Activated gamma-delta T cell (primary cell): ENCODE measurements at regions not wholly inside any gene's neighbourhood (a gene's known extent, or its start where the extent isn't known, plus 50 kb on each side); places are given as distances from the start of the nearest gene placed in this dataset.

ENCODE experiments used
- DNase-seq: peaks from one replicate; lab custom pipeline; 2025; lab: John Stamatoyannopoulos, UW

DNA sequence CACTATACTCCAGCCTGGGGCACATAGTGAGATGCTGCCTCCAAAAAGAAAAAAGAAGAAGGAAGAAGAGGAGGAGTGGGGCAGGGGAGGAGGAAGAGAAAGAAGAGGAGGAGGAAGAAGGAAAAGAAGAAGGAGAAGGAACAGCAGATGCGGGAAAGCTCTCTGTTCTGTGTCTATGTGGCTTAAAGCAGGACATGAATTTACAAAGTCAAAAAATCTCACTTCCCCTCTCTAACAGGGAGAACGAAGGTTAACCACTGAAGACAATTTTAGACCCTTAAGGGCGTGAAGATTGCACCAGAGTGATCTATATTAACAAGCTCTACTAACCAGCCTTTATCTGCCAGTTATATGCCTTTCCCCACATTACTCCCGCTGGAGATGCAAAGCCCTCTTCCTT lies 258.9 kb downstream of the METTL4 start:
- no peak for DNase-seq

DNA sequence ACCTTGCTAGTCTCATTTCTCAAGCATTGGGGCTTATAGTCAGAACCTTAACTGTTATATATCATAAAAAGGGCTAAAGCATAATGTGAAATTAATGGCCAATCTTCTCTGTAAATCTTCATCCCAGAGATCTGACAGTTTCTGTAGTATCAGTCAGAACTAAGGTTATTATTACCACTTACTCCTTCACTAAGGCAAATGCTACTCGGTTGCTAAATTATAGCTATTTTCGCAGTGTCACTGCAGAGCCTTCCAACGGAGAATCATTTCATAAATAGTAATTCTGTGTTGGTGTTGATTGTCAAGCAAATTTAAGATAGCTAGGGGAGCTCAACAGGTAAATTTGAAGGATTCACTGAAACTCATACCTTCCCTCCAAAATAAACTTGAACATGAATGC lies 258.0 kb downstream of the METTL4 start:
- DNase-seq: no peak

GRCh38 chr18:2316082-2316750 lies 255.1 kb downstream of the METTL4 start:
- DNase-seq: no peak

DNA sequence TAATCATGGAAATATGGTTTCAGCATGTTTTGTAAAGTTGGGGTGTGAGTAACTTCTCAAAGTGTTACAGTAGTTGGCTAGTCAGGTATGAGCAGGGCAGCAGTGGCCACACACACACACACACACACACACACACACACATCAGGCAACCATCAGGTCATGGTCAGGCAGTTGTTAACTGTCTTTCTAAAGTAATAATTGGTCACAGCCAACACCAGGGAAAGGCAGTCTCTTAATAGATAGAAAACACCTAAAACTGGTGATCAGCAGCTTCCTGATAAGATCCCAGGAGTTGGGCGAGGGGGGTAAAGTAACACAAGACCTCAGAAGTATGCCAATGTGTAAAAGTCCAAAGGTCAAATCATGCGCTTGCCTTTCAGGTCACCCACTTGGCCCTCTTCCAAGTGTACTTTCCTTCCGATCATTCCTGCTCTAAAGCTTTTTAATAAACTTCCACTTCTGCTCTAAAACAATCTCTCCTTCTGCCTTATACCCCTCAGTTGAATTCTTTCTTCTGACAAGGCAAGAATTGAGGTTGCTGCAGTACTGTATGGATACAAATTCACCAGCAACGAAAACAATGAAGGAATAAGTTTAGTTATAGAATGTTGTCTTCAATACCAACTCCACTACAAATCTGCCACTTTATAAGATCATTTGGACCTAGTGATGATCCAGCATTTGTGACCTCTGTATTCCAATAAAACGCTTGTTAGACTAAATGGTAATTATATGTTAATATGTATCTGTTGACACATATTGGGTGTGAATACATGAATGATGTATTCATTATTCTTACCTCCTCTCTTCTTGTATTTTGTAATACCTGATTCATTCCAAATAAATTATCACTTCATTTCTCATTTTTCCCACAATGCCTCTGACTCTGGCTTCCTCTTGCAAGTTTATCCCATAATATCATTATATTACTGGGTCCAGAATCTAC lies 254.3 kb downstream of the METTL4 start:
- DNase-seq: no peak

DNA sequence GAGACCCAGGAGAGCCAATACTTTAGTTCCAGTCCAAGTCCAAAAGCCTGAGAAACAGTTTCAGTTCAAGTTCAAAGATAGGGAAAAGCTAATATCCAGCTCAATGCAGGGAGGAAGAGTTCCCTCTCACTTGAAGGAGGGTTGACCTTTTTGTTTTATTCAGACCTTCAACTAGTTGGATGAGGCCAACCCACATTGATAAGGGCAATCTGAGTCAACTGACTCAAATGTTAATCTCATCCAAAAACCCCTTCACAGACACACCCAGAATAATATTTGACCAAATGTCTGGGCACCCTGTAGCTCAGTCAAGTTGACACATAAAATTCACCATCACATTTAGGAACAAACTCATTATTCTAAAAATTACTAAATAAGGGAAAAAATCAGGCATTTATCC lies 246.8 kb downstream of the METTL4 start:
- DNase-seq: no peak

GRCh38 chr18:2325308-2325849 lies 245.9 kb downstream of the METTL4 start:
- no peak for DNase-seq

DNA sequence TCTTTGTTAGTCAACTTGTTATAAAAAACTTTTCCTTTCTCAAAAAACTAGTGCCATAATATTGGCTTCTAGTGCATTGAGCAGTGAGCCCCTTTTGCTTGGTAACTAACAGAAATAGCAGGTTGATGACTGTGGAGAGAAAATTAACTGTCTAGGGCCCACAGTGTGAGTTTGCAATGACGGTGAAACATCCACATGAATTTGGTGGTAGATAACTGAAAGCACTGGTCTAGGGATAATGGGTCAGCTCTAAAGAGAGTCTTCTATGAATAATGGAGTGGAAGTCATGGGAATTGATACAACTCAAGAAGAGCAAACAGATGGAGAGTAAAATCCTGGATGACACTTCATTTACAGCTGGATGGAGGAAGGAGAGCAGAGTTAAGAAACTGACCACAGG lies 245.4 kb downstream of the METTL4 start:
- DNase-seq: no peak

DNA sequence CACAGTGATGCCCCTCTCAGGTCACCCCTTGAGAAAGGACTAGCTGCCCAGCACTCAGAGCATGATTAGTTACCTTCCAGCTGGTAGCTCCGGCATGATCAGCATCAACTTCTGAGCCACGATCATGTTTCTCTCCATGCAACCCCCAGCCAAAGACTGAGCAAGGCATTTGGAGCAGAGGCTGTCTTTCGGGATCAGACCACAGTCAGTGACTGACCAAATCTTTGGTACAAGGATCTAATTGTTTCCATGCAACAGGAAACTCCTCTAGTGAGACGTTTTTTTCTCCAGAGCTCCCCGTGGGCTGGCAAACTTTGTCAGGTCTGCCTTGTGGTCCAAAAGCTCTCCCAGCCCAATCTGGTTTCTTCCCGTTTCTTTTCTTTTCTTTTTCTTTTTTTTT lies 244.3 kb downstream of the METTL4 start:
- DNase-seq: no peak

- no peak for DNase-seq
Measured at GRCh38 chr18:2330764-2331163, 240.5 kb downstream of the METTL4 start.

DNA sequence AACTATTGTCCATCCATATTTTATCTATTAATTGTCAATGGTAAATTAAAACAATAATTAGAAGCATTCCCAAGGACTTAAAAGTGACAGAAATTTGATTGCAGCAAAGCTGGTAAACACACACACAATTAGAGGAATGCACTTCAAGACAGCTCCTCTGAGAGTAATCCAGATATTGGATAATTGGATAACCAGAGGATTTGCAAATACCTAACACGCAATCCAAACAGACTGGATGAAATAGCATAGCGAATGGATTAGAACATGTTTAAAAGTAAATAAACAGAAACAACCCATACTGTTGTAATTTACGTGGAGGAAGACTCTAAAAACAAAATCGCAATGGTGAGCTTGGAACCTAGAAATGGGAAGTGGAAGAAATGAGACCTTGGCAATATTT lies 239.8 kb downstream of the METTL4 start:
- no peak for DNase-seq

GRCh38 chr18:2336690-2337392 lies 234.5 kb downstream of the METTL4 start:
- DNase-seq: no peak

DNA sequence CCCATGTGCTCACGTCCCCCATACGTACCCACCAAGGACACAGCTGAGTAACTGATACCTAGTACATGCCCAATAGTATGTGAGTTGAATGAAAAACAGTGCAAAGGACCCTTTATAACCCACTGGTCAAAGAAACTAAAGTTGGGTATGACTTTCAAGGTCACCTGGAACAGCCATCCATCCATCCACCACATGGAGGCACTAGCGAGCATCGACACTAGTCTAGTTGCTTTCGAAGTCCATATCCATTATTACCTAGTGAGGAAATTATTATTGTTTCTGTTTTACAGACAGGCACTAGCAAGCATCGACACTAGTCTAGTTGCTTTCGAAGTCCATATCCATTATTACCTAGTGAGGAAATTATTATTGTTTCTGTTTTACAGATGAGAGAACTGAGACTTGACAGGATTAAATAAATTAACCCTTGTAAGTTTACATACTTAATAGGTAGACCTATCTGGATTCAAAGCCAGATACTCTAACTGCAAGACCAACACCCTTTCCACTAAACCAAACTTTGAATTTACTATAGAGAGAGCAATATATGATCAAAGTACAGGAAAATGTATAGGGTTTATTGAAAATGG lies 233.7 kb downstream of the METTL4 start:
- no peak for DNase-seq

DNA sequence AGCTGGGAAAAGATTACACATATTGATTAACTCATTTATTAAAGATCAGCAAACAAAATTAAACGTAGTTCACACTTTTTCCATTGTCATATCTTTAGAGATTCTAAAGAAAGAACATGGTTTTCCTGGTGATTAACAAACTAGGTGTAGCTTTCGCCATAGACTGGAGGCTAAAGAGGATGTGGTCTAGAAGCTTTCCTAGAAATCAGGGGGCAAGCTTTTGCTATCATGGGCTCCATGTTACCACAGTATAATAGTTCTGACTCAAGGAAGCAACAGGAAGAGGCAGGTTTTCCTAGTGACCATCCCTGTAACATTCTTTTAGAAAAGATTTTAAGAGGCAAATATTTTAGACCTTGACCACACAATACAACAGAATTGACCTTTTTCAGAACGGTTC lies 232.7 kb downstream of the METTL4 start:
- DNase-seq: no peak

DNA sequence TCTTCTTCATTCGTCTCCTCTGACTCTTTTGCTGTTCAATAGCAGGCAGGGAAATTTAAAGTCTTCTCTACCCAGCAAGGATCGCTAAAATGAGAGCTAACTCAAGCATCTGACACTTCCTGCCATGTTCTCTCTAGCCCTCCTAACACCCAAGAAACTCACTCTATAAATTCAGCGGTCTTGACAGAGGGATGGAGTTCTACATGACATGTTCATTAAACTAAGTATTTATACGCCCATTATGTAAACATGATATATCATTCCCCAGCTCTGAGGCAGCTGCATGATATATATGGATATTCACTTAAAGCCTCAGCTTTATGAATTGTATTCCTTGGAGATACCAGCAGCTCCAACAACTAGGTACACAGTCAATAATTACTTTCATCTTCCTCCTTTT lies 231.0 kb downstream of the METTL4 start:
- no peak for DNase-seq

DNA sequence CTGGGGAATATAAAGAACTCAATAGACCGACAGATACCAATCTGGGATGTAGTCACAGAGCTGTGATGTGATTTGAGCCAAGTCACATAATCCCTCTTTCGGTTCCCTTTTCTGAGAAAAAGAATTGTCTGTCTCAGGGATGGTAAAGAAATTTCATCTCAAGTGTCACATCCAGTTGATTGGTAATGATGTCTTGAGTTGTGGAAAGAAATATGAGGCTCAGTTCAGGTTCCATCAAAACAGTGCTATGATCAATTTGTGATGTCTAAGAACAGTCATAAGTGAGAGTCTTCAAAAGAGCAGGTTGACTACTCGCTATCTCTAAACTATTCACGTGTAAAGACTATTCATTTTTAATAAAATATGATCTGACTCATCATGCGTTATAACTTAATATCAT lies 223.3 kb downstream of the METTL4 start:
- DNase-seq: no peak

- no peak for DNase-seq
Measured at GRCh38 chr18:2351126-2351850, 220.0 kb downstream of the METTL4 start.

GRCh38 chr18:2354292-2354691 lies 217.0 kb downstream of the METTL4 start:
- DNase-seq: no peak

DNA sequence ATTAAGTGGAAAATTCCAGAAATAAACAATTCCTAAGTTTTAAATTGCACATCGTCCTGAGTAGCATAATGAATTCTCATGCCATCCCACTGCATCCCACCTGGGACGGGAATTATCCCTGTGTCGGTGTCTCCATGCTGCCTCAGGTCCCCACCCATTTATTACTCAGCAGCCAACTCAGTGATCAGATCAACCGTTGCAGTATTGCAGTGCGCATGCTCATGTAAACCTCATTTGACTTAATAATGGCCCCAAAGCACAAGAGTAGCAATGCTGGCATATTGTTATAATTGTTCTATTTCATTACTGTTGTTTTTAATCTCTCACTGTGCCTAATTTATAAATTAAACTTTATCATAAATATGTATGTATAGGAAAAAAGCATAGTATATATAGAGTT lies 214.4 kb downstream of the METTL4 start:
- DNase-seq: no peak

GRCh38 chr18:2360861-2361260 lies 210.4 kb downstream of the METTL4 start:
- no peak for DNase-seq

DNA sequence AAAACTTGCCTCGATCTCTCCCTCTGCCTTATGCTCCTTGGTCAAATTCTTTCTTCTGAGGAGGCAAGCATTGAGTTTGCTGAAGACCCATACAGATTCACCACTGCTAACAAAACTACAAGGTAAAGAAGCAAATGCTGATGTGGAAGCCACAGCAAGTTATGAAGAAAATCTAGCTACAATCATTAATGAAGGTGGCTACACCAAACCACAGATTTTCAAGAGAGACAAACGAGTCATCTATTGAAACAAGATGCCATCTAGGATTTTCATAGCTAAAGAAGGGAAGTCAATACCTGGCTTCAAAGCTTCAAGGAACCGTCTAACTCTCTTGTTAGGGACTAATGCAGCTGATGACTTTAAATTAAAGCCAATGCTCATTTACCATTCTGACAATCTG lies 203.2 kb downstream of the METTL4 start:
- no peak for DNase-seq

DNA sequence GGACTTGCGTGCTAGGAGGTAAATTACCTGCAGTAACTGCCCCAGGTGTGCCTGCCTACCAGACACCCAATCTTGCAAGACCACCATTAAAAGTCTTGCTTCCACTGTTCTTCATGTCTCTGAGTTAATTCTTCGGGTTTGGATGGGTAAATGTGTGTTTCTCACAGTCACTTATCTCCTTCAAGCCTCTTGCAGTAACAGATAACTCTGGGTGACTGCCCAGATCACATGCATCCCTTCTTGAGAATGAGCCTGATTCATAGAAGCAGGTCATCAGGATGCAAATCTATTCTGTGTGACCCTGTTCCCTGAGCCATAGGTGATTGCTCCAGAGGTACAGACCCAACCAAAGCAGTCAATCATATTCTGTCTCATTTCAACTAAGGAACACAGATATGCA lies 194.6 kb downstream of the METTL4 start:
- no peak for DNase-seq
